Skeletal muscle tissue (tissue), 3 donors: ENCODE measurements at regions not wholly inside any gene's neighbourhood (a gene's known extent, or its start where the extent isn't known, plus 50 kb on each side); places are given as distances from the start of the nearest gene placed in this dataset.

ENCODE experiments used
- H3K27ac ChIP-seq: one replicate; pipeline ENCODE4 v1.7.0; 2013; ENCODE audit warnings: mild to moderate bottlenecking, low read depth, low read length, inconsistent platforms
- H3K27me3 ChIP-seq, 3 donors: one replicate each; pipeline ENCODE4 v1.7.0; 2013; ENCODE audit warnings: low read length in 3 of 3; ENCODE audit not compliant: control insufficient read depth in 3 of 3, insufficient read depth in 3 of 3
- H3K36me3 ChIP-seq, 3 donors: one replicate each; pipeline ENCODE4 v1.7.0; 2013; ENCODE audit warnings: low read length in 3 of 3; ENCODE audit not compliant: control insufficient read depth in 3 of 3, insufficient read depth in 3 of 3
- H3K4me1 ChIP-seq, 3 donors: one replicate each; pipeline ENCODE4 v1.7.0; 2013; ENCODE audit warnings: low read length in 3 of 3, mild to moderate bottlenecking in 3 of 3; ENCODE audit not compliant: control insufficient read depth in 3 of 3, insufficient read depth in 3 of 3
- H3K4me3 ChIP-seq, 3 donors: one replicate each; pipeline ENCODE4 v1.7.0; 2013; ENCODE audit warnings: low read length in 3 of 3
- H3K9ac ChIP-seq, 3 donors: one replicate each; pipeline ENCODE4 v1.7.0; 2013; ENCODE audit warnings: low read length in 3 of 3, mild to moderate bottlenecking in 3 of 3, moderate library complexity in 2 of 3, low read depth in 1 of 3
- H3K9me3 ChIP-seq, 3 donors: one replicate each; pipeline ENCODE4 v1.7.0; 2013; ENCODE audit warnings: low read length in 3 of 3; ENCODE audit not compliant: control insufficient read depth in 3 of 3
- donor health status: Osteomylitis.

DNA sequence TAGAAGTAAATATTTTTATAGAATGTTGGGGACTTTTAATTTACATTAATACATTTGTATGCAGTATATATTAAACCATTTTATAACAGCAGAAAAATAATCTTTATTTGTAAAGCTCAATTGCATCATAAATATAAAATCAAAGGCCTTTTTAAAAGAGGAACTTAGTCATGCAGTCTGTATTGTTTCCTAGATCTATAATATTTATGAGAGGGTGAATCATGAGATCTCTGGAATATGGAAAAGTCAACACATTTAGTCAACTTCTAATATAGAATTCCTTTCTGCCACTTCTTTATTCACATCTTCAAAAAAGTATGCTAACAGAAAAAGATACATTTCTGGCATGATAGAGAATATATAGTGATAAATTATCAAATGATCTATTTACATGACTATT is 410.3 kb upstream of the ZNF385D start:
- Histone ChIP-seq H3K4me3 (no peak overlapping the region), H3K9ac (no peak overlapping the region), H3K4me1 (no peaks in the 10 kb centered on the region), H3K9me3 (no peaks in the 10 kb centered on the region), H3K27me3 (no peaks in the 10 kb centered on the region), H3K27ac (no peak overlapping the region), H3K36me3 (no peaks in the 10 kb centered on the region)

DNA sequence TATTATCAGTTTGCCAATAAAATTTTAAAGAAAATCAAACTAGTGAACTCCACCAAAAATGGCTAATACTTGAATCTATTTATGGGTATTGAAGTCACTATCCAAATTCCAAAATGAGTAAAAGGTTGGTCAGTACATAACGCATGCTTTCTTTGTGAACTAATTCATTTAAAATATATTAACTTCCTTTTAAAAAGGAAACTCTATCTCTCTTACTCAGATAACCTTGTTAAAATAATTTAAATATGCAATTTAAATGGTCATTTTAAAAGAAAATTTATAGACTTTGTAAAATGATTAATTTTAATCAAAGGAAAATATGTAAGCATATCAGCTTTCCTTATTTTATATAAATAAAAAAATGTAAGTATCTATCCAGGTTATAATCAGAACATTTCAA is 419.4 kb upstream of the ZNF385D start:
- Histone ChIP-seq H3K27me3 (no peaks in the 10 kb centered on the region), H3K27ac (no peak overlapping the region), H3K4me1 (no peaks in the 10 kb centered on the region), H3K36me3 (no peaks in the 10 kb centered on the region), H3K9ac (no peak overlapping the region), H3K9me3 (no peaks in the 10 kb centered on the region), H3K4me3 (no peak overlapping the region)

DNA sequence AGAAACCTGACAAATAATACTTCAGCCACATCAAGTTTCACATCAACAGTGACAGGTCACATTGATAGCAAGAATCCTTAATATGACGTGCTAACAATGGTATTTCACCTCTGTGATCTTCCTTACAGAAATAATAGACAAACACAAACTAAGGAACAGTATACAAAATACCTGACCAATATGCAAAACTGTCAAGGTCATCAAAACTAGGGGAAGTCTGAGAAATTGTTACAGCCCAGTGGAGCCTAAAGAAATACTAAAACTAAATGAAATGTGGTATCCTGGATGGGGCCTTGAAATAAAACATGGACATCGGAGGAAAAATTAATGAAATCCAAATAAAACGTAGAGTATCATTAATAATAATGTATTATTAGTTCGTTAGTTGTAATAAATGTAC is 422.0 kb upstream of the ZNF385D start:
- no peaks in the 10 kb centered on the region for H3K9me3 ChIP-seq
- no peaks in the 10 kb centered on the region for H3K27me3 ChIP-seq
- no peak overlapping the region for H3K27ac ChIP-seq
- no peak overlapping the region for H3K9ac ChIP-seq
- H3K4me3 ChIP-seq = no peak overlapping the region
- no peaks in the 10 kb centered on the region for H3K36me3 ChIP-seq
- no peaks in the 10 kb centered on the region for H3K4me1 ChIP-seq

DNA sequence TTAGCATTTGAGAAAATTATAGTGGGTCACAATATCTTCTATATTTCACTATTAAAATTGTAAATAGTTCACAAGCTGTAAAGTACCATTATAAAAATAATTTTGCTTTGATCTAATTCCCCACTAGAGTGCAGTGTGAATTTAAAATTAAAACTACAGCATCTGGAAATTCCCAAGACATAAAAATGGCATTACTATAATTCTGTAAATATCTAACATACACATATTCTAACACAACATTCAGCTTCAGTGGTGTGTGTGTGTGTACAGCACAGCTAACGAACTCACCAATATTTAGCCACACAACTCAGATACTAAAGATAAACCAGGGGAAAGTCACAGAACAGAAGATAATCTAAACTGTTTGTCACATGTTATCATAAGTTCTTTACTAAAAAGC is 424.9 kb upstream of the ZNF385D start:
- Histone ChIP-seq H3K9ac (no peak overlapping the region), H3K4me3 (no peak overlapping the region), H3K4me1 (no peaks in the 10 kb centered on the region), H3K36me3 (no peaks in the 10 kb centered on the region), H3K27me3 (no peaks in the 10 kb centered on the region), H3K9me3 (no peaks in the 10 kb centered on the region), H3K27ac (no peak overlapping the region)

DNA sequence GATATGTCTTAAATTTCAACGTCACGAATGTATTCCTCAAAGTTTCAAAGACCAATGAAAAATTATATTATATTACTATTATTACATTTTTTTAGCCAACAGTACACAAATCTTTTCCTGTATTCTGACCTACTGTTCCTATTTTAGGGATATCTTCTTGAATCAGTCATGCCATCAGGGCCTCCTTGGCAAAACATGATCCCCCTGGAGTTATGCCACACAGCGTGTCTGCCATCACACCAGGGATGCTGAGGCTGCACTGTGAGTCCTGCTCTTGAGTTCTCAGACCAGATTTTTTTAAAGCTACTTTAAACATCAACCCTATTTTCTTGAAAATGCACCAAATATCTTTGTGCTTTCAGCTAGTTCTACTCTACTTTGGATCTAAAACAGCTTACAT is 425.9 kb upstream of the ZNF385D start:
- no peak overlapping the region for H3K27ac ChIP-seq
- no peaks in the 10 kb centered on the region for H3K4me1 ChIP-seq

DNA sequence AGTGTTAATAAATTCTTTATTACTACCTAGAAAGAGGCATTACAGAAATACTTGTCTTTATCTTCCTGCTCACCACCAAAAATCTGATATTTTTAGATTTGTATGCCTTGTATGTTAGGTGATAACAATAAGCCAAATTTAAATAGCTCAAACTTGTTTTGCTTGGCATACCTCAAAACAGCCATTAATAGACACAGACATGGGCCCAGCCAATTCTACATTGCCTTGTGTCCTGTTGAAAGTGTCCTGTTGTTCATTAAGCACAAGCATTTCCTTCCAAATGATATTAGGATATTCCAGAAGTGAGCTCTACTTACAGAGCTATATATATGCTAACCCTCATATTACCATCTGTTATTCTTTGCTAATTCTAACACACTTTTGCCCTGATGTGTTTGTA is 438.6 kb upstream of the ZNF385D start:
- no peak overlapping the region for H3K4me3 ChIP-seq
- no peaks in the 10 kb centered on the region for H3K36me3 ChIP-seq
- no peaks in the 10 kb centered on the region for H3K9me3 ChIP-seq
- no peaks in the 10 kb centered on the region for H3K27me3 ChIP-seq
- no peak overlapping the region for H3K27ac ChIP-seq
- H3K4me1 ChIP-seq = no peaks in the 10 kb centered on the region
- no peak overlapping the region for H3K9ac ChIP-seq

More for the DNA sequence above, 425.9 kb upstream of the ZNF385D start:
- H3K9ac ChIP-seq = no peak overlapping the region
- H3K4me3 ChIP-seq = no peak overlapping the region
- H3K9me3 ChIP-seq = no peaks in the 10 kb centered on the region
- H3K27me3 ChIP-seq = no peaks in the 10 kb centered on the region
- H3K36me3 ChIP-seq = no peaks in the 10 kb centered on the region

DNA sequence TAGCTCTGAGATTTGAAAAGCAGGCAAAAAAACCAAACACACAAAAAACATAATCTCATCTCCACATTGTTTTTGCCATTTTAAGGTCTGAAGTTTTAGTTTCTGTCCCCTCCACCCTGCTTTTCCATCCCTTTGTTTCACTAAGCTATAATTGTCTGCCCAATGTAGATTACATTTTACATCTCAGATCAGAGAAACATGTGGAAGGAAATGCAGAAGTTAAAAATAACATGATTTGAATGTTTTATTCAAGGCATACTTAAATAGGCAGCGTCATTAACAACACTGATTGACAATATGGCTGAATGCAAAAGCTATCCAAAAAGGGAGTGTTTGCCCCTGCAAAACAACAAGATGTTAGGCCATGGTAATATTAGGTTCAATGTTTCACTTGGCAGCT is 448.1 kb upstream of the ZNF385D start:
- no peak overlapping the region for H3K9ac ChIP-seq
- no peaks in the 10 kb centered on the region for H3K9me3 ChIP-seq
- no peaks in the 10 kb centered on the region for H3K27me3 ChIP-seq
- H3K4me1 ChIP-seq = no peaks in the 10 kb centered on the region
- H3K27ac ChIP-seq = no peak overlapping the region
- H3K36me3 ChIP-seq = no peaks in the 10 kb centered on the region
- no peak overlapping the region for H3K4me3 ChIP-seq

DNA sequence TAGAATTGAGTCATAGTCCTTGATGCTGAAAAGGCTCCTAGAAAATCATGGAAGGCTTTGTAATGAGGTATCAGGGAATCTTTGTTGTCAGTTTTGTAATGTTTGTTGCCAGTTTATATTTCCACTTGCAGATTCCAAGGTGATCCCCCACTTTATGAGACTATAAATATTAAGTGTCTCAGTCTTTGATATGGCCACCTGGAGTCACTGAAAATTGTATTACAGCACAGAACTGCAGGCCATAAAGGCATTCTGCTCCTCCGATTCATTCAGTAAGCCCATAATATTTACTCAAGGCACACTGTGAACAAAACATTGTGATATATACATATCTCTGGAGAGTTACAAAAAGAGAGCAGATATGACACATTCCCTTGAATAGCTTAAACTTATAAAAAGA is 457.8 kb upstream of the ZNF385D start:
- Histone ChIP-seq H3K4me1 (no peaks in the 10 kb centered on the region), H3K9me3 (no peaks in the 10 kb centered on the region), H3K9ac (no peak overlapping the region), H3K27me3 (no peaks in the 10 kb centered on the region), H3K4me3 (no peak overlapping the region), H3K27ac (no peak overlapping the region), H3K36me3 (no peaks in the 10 kb centered on the region)

DNA sequence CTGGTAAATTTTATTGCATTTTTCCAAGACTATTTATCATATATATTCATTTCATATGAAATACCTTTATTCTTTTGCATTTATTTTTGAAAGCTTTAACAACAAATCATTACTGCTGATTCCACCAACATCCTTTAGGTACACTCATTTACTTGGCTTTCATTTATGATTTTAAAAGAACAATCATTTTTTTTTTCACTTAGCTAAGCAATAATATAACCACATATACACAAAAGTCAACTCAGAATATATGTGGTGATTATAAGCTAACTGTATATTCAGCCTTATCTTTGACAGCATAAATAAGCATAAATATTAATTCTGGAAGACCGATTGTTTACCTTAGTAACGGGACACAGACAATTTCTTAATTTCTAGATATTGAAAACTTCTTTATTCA is 458.6 kb upstream of the ZNF385D start:
- Histone ChIP-seq H3K27ac (no peak overlapping the region), H3K4me1 (no peaks in the 10 kb centered on the region), H3K9ac (no peak overlapping the region), H3K4me3 (no peak overlapping the region), H3K27me3 (no peaks in the 10 kb centered on the region), H3K9me3 (no peaks in the 10 kb centered on the region), H3K36me3 (no peaks in the 10 kb centered on the region)

DNA sequence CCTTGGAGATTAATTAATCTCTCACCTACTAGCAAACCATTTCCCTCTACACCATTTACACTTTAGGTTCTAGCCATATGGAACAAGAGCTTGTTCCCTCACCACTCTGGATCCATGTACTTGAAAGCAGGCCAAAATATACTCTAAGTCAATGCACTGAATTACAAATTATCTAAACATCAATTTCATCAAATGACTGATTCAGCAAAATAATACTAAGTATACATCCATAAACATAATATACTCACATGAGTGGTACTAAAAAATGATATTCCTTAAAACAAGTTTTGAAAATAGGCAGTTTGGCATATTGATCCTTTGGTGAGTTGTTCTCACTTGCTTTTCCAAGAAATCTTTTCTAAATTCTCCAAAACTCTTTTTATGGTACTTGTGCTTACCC is 459.7 kb upstream of the ZNF385D start:
- no peak overlapping the region for H3K9ac ChIP-seq
- no peaks in the 10 kb centered on the region for H3K4me1 ChIP-seq
- no peak overlapping the region for H3K27ac ChIP-seq
- no peaks in the 10 kb centered on the region for H3K36me3 ChIP-seq
- H3K27me3 ChIP-seq = no peaks in the 10 kb centered on the region
- no peaks in the 10 kb centered on the region for H3K9me3 ChIP-seq
- no peak overlapping the region for H3K4me3 ChIP-seq

DNA sequence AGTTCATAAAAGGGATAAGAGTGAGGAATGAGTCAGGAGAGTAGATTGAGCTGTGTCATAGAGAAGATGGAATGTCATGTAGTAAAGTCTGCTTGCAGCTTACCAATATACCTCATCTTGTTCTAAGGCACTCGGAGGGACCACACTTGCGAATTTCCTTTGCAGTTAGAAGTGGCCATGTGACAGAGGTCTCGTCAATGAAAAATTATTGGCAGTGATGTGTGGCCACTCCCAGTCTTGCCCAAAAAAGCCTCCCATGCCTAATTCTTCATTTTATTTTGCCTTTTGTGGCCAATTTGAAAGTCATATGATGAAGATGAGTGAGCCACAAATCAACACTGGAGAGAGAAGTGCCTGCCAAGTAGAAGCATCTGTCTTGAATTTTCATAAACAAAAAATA is 465.6 kb upstream of the ZNF385D start:
- no peaks in the 10 kb centered on the region for H3K9me3 ChIP-seq
- H3K9ac ChIP-seq = no peak overlapping the region
- H3K27me3 ChIP-seq = no peaks in the 10 kb centered on the region
- no peak overlapping the region for H3K27ac ChIP-seq
- no peak overlapping the region for H3K4me3 ChIP-seq
- no peaks in the 10 kb centered on the region for H3K36me3 ChIP-seq
- H3K4me1 ChIP-seq = no peaks in the 10 kb centered on the region
